GM21529 (cell line): ENCODE measurements at regions not wholly inside any gene's neighbourhood (a gene's known extent, or its start where the extent isn't known, plus 50 kb on each side); places are given as distances from the start of the nearest gene placed in this dataset.
"Not testable (repeated sequence)": the region's sequence is repeated elsewhere in the genome, so short reads cannot be mapped to it uniquely, and the experiment has no call there.

ENCODE experiments used
- ATAC-seq: cut with Tn5 transposase; IDR thresholded peaks from one replicate; pipeline ENCODE4 v1.9.1; 2021; ENCODE audit not compliant: unreplicated experiment

DNA sequence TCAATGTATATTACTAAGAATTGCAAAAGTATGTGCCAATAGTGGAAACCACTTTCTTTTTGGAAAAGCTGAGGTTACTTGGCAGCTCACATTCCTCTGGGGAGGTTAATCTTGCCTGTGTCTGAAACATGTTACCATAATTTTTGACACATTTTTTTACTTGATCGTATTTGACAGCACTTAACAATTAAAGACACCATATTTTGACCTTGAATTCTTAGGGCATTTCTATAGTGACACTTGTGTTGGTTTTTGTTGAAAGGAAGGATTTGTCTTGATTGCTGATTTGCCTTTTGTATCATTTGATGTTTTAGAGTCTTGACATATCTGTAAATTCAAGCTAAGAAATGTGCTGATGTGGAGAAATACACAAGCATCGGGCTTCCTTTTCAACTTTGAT is 2135.5 kb downstream of the PCDH7 start:
- ATAC-seq, result no peak

DNA sequence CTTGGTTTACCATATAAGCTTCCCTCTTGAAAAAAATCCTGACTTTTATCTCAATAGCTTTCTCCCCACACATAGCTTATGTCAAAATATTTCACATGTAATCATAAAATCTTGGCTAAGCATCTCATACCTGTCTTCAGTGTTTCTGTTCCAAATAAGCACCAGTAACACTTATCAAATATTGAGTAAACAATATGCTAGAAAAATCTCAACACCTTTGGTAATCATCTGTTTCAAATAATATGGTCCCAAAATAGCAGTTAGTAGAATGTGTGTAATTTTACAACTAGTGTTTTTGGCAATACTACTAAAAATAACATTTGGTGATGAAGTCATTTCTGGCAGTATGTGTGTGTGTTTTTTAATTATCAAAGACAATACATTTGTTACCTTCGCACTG is 2138.2 kb downstream of the PCDH7 start:
- no peak for ATAC-seq

DNA sequence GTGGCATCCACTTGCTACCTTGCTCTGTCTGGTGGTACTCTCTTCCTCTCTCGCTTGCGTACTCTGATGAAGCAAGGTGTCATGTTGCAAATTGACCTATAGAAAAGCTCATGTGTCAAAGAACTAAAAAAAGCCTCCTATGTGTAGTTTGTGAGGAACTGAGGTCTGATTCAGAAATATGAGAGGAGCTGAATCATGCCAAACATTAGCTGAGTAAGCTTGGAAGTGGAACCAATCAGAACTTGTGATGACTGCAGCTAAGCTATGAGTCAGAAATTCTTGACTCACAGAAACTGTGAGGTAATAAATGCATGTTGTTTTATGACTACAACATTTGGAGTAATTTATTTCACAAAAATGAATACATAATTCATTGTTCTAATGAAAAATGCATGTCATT is 2138.8 kb downstream of the PCDH7 start:
- ATAC-seq, result no peak

DNA sequence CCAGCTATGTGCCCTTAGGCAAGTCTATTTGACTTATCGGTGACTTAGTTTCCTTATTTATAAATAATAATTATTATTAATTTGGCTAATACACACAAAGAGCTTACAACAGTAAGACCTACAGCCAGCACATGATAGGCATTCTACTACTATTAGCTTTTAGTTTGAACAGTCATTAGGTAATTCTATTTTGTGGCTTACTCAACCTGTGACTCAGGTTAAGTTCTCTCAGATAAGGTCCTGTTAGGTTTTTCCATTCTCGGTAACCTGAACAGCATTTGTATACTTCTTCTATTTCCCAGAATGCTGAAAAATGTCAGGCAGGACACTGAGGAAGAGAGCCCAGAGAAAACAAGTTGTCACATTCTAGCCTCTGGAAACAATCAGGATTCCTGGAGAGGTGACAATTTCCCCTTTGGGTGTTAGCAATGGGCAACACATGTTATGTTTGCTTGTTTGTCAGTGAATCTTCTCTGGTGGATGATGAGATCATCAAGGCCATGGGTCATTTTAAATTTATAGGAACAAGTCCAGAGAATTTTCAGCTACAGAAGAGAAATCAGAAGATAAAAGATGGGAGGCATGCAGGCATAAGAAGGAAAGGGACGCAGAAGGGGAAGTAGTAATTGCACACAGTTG is 2144.7 kb downstream of the PCDH7 start:
- ATAC-seq, result no peak

DNA sequence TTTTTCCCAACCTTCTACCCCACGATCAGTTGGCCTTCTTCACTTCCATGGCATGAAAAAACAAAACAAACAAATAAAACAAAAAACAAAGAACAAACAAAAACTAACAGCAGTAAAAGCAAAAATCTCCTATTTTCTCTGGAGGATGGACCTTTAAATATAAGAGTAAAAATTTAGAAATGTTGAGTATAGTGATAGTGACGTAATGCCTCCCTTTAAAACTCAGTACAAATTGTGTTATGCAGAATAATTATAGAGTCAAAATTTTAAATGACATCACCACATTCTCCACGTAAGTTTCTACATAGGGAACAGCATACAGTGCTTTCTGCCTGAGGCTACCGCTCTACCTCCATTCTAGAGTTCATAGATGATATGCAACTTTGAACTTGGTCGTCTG is 2156.4 kb downstream of the PCDH7 start:
- ATAC-seq, result no peak

DNA sequence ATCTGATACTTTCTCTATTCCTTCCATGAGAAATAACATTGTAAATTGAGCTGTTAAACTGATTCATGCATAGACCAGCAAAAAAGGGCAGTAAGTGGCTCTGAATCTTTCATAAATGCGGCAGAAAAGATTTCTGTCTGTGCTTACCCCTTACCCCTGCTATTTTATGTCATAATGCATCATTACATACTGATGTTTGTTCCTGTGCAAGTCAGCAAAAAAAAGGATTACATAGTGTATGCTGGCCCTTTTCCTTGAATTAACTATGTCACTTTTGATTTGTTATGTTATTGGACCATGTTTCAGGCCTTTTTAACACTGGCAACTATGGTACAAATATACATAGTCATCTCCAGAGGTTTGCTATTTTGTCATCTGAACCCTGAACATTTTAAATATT is 2159.7 kb downstream of the PCDH7 start:
- no peak for ATAC-seq

DNA sequence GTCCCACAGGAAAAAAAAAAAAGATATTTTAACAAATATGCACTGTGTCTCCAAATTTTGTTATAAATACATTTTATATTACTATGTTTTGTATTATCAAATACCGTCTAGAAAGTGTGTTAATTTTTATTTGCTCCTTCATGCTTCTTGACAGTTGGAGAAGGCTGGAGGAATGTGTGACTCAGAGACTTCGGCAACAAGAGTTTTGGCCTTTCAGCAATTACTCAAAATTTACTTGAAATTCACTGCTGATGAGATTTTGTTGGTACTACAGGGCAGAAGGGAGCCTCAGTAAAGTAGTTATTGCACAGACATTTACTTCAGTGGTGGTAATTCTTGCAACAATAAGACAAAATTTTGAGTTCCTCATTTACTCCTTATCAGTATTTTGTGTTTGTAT is 2164.0 kb downstream of the PCDH7 start:
- ATAC-seq, result no peak

DNA sequence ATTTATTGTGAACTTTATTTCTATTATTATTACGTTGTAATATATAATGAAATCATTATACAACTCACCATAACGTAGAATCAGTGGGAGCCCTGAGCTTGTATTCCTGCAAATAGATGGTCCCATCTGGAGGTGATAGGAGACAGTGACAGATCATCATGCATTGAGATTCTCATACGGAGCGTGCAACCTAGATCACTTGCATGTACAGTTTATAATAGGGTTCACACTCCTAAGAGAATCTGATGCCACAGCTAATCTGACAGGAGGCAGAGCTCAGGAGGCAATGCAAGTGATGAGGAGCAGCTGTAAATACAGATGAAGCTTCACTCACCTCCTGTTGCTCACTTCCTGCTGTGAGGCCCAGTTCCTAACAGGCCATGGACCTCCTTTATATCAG is 2170.2 kb downstream of the PCDH7 start:
- no peak for ATAC-seq

DNA sequence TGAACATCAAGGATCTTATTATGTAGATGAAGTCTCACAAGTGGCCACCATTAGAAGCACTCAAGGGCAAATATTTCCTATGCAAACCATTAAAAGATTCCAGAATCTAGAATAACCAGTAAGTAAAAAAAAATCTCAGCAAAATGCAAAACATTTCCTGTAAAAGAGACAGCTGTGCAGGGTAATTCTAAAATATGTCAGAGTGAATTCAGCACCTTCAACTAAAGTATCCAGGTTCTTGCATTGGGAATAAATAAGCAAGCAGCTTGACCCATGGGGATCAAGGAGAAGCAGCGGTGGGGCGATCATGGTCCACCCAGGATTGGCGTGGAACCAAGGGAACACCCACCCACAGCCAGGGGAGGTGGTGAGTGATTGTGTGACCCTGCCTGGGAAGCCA is 2188.9 kb downstream of the PCDH7 start:
- no peak for ATAC-seq

DNA sequence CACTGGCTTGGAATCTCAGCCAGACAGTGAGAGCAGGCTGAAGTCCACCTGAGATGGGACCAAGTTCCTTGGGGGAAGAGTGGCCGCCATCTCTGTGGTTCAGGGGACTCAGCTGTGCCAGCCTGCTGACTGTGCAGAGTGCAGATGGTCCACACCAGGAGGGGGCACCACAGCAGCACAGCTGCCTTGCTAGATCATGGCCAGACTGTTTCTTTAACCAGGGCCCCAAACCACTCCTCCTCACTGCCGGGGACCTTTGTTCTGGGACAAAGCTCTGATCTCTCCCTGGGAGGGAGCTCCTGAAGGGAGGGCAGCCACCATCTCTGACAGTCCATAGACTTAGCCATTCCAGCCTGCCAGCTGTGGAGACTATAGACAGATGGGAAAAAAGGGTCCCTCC is 2189.6 kb downstream of the PCDH7 start:
- ATAC-seq, result no peak

DNA sequence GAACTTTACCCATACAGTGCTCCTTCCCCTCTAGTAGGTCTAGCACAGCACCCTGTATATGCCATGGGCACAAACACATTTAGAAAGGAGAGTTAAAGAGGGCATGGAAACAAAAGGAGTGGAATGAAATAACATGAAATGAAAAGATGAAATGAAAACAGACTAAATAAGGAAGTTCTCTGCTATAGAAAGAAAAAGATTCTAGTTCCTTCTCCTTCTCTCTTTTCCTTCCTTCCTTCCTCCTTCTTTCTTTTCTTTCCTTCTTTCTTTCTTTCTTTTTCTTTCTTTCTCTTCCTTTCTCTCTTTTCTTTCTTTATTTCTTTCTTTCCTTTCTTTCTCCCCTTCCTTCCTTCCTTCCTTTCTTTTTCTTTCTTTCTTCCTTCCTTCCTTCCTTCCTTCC is 2197.4 kb downstream of the PCDH7 start:
- no peak for ATAC-seq

DNA sequence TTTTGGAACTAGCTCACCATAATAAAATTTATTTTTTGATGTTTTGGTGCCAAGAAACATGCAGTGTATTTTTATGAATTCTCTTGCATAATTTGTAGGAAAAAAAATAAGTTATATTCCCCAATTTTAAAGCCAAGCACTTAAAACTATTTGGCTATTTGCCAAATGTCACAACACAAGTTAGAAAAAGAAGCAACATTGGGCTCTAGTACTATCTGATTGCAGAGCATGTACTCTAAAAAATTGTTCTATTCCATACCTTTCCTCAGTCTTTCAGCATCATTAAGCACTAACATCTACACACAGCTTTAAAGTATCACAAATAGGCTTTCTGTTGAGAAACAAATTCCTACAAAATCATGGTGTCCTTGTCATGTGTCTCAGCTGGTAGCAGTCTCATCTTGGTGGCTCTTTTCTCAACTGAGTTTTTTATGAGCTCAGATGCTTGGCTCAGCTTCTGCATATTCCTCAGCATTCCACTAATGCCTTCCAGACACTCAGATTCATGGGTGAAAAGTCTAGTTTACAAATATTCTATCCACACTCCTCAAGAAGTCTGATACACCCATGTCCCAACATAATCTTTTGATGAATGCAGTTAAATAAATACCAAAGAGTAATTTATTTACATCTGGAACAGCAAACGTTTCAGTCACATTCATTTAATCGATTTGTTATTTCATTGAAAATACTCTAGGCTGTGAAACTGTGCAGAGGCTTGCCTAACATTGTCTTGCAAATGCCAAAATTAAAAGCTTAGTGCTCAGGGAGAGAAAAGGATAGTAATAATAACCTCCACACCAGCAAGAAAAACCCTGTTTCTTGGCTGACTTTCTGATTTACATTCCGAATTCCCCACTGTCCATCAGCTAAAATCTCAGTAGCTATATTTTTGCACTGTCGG is 2209.9 kb downstream of the PCDH7 start:
- ATAC-seq, result no peak

DNA sequence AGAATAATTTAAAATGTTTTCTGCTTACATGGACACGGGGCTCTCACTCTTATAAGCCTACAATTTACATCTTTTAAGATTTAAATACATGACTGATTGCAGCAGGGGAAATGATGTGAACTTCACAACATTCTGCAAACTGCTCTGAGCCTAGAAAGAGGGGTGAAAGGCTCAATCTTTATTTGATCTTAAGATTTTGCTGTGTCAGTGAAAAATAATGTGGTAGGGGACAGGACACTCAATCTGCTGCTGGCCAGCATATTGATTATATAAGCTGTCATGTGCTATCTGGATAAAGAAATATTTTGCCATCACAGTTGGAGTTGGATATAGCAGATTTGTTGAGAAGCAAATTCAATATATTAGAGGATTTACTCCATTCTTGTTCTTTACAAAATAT is 2210.5 kb downstream of the PCDH7 start:
- ATAC-seq, result no peak

DNA sequence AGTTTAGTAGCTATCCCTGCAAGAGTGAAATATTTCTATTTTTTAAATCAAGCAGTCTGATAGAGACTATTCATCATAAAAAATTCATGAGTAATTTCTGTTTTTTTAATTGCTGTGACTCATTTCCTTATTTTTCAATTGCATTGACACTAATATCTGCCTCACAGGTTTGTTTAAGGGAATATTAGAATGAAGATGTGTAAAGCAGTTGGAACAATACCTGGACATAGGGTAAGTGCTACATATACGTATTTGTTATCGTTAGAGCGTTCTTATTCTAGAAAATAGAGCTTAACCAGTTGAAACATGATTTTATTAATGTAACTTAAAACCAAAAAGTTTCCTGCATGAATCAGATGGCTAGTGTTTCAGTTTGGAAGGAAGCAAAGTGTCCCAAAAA is 2211.3 kb downstream of the PCDH7 start:
- no peak for ATAC-seq

DNA sequence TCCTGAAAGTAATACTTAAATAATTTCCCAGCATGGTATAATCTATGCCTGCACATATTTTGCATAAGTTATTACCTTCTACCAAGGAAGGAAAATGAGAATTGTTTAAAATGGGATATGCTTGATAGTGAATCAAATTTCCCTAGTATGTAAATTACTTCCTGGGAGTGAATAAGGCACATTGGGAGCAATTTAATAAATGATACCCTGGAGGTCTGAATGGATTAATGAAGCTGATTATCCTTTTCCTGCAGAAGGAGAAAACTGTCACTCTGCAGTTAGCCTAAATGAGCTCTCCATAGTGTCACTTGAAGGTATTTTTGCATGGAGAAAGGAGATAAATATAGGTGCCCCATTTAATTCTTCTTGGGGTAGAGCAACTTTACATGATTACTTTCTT is 2212.0 kb downstream of the PCDH7 start:
- ATAC-seq, result no peak

DNA sequence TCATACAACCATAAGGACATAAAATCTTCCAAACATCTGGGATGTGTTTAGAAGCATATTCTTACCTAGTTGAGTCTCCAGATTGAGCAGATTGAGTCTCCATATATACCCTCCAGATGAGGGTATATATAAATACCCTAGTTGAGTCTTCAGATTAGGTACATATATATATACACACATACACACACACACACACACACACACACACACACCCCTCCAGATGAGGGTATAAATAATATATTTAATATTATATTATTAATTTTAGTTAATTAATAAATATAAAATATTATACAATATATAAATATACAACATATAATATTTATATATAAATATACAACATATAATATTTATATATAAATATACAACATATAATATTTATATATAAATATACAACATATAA is 2219.1 kb downstream of the PCDH7 start:
- not testable (repeated sequence) for ATAC-seq

DNA sequence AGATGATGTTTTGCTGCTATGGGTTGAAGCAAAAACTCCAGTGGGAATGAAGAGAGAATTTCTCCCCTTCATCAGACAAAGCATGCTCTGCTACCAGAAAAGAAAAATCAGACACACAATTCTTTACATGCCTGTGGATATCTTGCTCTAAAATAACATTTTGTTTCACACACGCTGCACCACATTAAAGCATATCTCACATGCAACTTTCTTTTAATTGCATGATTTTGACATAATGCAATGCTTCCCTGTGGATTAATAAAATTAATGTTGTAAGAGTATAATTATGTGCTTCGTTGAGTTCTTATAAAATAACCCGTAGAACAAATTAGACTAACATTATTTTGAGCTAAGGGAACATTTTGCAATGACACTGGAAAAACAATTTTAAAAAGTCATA is 2230.7 kb downstream of the PCDH7 start:
- ATAC-seq, result no peak

DNA sequence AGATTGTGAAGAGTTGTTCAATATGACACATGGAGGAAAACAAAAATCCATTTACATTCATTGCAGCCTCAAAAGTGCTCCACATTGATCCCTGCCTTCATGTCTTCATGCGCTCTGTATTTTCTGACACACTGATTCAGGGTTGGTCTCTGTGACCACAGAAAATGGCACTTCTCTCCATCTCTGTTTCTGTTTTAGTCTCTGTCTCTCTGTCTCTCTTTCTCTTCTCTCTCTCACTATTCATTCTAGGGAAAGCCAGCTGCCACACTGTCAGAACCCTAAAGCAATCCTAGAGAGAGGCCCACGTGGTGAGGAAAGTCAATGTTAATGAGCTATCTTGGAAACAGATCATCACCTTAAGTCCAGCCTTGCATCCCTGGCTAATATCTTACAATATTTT is 2238.4 kb downstream of the PCDH7 start:
- no peak for ATAC-seq

DNA sequence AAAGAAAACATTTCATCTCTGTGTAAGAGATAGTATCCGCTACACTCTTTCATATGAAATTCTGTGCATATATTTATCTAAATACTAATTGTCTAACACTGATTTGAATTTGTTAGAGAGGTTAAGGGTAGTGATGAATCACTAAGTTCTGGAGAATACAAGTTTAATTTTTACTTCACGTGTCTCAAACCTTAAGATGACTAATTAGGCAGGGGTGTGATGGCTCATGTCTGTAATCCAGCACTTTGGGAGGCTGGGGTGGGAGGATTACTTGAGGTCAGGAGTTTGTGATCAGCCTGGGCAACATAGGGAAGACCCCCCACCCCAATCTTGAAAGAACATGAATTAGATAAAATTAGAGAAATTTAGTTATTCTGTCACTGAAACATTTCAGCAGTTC is 2241.9 kb downstream of the PCDH7 start:
- ATAC-seq, result no peak

DNA sequence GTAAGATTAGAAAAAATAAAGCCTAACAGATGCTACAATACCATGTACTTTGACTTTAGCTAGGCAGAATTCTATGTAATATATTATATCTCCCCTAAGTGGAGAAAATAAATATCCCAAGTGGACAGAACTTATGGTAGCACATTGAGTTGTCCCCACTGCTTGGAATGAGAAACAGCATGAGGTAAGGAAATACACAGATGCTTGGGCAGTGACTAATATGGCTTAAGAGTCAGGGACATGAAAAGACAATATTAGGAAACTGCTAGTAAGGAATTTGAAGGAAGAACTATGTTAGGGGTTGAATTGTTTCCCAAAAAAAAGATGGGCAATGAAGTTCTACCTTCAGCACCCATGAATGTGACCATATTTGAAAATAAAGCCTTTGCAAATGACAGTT is 2265.1 kb downstream of the PCDH7 start:
- no peak for ATAC-seq

DNA sequence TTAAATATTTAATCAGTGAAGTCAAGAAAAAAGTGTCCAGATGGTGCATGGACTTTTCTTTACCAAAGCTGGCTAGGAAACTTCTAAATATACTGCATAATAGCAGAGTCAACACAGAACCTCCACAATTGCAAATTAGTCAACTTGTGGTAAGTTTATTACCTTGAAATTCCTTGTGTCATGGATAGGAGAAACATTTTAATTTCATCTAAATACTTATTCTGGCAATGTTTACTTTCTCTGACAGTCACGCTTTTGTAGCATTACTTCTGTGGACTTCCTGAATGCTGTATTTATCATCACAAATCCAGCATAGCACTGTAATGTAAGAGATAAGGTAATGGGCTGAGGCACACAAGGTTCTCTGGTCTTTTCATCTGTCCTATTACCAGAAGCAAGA is 2266.1 kb downstream of the PCDH7 start:
- no peak for ATAC-seq

DNA sequence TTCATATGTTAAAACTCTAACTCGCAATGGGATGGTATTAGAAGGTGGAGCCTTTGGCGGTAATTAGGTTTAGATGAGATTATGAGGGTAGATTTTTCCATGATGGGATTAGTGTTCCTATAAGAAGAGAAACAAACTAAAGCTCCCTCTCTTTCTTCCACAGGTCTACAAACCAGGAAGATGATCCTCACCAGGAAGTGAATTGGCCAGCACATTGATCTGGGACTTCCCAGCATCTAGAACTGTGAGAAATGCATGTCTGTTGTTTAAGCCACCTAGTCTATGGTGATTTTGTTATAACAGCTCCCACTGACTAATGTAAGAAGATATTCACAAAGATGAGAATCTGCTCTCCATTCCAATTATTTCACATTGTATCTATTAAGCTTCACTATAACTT is 2266.9 kb downstream of the PCDH7 start:
- no peak for ATAC-seq
